ENCODE measurements at regions not wholly inside any gene's neighbourhood (a gene's known extent, or its start where the extent isn't known, plus 50 kb on each side); places are given as distances from the start of the nearest gene placed in this dataset.
"Not testable (repeated sequence)": the region's sequence is repeated elsewhere in the genome, so short reads cannot be mapped to it uniquely, and the experiment has no call there.

DNA sequence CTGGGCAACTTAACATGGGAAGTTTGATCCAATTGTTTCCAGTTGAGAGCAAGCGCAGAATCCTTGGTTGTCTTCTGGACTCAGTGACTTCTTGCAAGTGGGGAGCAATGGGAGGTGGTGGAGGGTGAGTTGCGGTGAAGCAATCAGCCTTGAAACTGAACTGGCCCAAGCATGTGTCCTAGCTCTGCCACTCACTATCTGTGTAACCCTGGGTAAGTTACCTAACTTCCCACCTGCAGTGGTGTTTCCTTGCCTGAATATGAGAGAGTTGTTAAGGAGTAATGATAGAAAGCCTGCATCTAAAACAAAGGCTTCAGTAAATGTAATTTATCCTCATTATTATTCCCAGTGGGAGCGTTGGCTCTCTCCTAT is 132.5 kb upstream of the NFIA start:
- DNase-seq (ENCODE audit: low read depth): no peak

GRCh38 chr1:60949154-60949825 is 133.1 kb upstream of the NFIA start:
- DNase-seq (ENCODE audit: low read depth): no peak

- no peak for DNase-seq (ENCODE audit: low read depth)
These were observed 133.9 kb upstream of the NFIA start for GRCh38 chr1:60948486-60948885.

GRCh38 chr1:60947367-60947766 is 135.0 kb upstream of the NFIA start:
- DNase-seq (ENCODE audit: low read depth): no peak

DNA sequence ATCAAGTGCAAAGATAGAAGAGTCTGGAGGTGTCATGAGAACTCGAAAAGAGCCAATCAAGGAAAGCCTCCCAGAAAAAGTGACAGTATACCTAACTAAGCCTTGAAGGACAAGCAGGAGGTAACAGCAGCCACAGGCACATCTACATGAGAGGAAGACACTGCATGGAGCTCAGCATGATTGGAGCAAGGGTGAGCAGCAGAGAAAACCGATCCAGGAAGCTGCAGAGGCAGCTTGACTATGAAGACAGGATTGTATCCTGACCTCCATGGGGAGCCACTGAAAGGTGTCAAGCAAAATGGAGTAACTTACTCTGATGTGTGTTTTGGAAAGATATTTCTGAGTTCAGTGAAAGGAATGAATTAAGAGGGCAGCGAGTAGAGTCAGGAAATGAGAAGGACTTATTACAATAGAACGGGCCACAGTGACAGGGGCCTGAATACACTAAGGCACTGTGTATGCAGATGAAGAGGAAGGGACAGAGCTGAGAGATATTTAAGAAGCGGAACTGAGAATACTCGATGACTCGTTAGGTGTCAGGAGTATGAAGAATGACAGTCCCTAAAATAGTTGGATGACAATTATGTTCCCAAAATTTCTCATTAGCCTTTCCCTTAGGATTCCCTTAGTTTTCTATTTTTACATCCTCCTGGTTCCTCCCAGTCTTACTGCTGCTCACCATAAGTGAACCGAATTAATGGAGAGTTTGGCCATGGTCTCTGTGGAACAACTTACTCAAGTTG is 139.3 kb upstream of the NFIA start:
- no peak for DNase-seq (ENCODE audit: low read depth)

DNA sequence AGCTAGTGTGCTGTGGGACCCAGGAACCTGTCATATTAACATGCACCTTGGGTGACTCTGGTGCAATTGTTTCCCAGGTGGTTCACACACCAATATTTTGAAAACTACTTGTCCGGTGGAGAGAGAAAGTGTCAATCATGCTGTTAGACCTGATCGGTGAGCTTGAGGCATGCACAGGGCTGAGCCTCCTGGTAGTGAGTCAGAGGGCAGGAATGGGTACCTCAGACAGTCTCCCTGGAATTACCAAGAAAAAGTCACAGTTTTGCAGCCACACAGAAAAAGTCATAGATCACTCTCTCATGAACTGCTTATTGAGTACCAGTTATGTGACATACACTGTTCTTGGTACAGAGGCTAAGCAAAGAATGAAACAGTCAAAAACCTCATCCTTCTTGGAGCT is 140.1 kb upstream of the NFIA start:
- peak; percentile 73 for DNase-seq (ENCODE audit: low read depth)

DNA sequence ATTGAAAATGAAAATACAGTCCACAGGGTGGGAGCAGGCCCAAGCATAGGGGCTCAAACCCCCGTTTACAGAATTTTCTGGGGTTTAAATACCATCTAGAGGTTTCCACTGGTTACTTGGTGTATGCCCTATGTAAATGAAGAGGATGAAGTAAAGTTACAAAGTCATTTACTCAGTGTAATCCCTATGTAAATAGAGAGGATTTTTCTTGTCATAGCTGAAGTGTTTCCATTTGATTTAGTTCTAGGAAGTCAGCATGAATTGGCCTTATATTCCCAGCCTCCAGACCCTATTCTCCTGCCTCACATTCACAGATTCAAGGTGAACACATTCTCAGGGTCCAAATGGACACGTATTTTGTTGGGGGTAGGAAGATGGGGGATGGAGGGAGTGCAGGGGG is 141.7 kb upstream of the NFIA start:
- DNase-seq (ENCODE audit: low read depth): not testable (repeated sequence)

- DNase-seq (ENCODE audit: low read depth): no peak
These were observed 144.6 kb upstream of the NFIA start for GRCh38 chr1:60937720-60938119.

DNA sequence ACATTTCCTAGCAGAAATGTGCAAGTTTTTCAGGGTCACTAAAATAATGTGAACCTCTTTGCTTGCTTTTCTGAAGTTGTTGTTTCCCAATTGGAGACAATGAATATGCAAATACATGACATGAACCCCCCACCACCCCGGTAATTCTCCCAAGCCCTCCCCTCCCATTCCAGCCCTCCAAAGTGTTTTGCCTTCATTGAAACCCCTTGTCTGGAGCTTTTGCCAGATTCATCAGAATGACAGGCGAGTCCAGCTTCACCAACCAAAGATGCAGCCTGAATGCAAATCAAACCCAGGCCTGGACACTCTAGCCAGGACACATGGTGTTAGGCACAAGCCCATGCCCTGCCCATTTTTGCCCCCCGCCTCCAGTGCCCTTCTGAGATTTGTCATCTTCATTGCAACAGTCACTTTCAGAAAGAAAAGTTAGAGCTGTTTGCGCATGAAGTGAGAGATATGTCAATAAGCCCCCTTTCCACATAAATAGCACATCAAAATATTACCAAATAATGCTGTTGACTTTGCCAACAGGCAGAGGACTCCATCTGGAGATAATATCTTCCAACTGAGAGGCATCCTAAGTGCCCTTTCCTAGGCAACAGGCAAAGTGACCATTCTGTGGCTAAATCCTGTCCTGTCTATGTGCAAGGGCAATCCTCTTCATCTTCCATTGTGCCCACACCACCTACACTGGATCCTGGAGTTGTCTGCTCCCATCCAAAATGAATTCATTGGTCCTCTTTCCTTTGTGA is 145.6 kb upstream of the NFIA start:
- no peak for DNase-seq (ENCODE audit: low read depth)

GRCh38 chr1:60936163-60936562 is 146.2 kb upstream of the NFIA start:
- no peak for DNase-seq (ENCODE audit: low read depth)

DNA sequence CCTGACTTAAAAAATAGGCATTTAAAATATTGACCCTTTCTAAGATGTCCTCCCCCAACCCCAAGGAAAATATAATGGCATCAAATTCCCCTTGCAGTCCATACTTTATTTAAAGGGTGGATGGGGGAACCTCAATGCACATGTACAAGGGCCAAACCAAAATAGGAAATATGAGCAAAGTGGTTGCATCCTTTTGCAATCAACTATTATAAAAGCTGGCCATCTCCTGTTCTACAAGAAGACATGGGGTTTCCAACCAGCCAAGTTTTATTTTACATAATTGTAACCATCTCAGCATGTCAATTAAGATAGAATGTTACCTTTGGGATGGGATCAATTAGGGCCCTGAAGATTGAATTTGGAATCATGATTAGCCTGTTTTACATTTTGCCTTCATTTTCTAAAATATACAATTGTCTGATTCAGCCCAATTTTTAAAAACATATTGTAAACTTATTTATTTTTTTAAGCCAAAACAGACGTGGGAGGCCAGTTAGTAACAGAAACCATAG is 146.7 kb upstream of the NFIA start:
- no peak for DNase-seq (ENCODE audit: low read depth)

GRCh38 chr1:60930130-60930529 is 152.2 kb upstream of the NFIA start:
- DNase-seq (ENCODE audit: low read depth): no peak

DNA sequence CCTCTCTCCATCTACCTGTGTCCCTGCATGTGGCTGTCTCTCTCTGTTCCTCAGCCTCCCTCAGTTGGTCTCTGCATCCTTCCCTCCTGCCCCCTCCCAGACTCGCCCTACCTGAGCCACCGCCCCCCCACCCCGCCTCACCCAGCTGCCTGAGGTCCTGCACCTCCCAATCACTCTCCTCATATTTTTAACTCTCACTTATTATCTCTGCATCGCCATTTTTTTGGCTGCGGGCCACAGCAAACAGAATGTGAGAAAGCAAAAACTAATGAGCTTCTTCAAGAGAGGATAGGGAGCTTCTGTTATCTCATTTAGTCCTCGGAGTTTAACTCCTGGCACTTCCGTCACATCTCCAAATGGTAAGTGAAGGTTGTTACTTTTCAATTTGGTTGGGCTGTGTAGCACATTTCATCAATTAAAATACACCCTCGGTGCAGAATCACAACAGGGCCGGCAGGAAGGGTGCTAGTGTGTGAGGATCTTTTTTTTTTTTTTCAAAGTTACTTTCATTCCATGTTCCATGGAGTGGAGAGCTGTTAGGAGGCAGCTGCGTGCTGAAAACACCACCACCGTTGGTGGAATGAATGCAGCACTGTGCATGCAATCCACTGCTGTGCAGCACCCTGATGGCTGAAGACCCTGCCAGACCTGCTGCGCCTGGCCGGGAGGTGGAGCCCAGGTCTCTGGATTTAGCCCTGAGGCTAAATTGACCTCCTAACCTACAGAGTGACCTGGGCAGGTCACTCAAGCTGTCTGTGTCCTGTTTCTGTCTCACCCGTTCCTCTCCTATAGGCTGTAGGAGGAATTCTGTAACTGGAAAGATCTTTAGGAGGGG is 157.2 kb upstream of the NFIA start:
- DNase-seq (ENCODE audit: low read depth): no peak

GRCh38 chr1:60924165-60924564 is 158.2 kb upstream of the NFIA start:
- no peak for DNase-seq (ENCODE audit: low read depth)

DNA sequence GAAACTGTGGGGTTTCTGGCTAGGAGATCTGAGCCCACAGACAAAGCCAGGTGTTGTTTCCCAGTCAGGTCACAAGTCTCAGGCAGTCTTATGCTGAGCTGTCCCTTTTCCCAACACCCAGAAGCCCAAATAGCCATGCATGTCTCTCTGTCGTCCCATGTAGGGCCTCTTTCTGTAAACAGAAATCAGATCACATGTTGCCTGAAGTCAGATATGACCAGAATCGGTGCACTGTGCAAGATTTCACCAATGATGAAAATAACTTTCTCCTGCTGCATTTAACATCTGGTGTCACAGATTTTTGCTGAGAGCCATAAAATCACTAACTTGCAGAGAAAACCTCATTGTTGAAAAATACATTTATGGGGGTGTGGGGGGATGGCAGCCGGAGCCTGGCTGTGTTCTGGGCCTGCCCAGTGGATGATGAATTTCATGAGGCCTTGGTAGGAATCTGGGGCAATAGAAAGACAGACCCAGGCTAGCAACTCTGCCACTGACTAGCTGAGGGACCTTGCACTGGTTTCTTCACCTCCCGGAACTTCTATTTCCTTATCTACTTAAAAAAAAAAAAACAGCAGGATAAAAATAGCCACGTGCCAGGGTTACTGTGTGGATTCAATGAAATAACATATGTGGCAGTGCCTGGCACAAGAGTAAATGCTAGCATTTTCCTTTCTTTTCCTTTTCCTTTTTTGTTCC is 158.8 kb upstream of the NFIA start:
- DNase-seq (ENCODE audit: low read depth): no peak

- no peak for DNase-seq (ENCODE audit: low read depth)
These were observed 160.1 kb upstream of the NFIA start for GRCh38 chr1:60922304-60922703.

- DNase-seq (ENCODE audit: low read depth): no peak
These were observed 161.2 kb upstream of the NFIA start for GRCh38 chr1:60921175-60921574.

DNA sequence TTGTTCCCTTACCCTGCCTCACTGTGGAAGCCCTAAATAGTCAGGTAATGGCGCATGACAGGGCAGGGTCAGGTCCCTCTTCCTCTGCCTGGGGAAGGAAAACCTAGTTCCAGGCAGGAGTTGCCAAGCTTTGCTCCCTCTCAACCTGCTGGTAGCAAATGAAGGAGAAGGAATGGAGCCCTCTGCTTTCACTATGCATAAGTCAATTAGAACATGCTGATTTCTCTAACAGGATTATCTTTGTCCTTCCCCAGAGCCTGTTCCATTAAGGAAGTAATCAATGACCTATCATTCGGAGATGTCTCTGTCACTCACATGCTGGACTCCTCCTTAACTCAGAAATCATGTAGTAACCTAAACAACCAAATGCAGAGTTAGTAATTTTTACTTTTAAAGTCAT is 161.8 kb upstream of the NFIA start:
- no peak for DNase-seq (ENCODE audit: low read depth)

DNA sequence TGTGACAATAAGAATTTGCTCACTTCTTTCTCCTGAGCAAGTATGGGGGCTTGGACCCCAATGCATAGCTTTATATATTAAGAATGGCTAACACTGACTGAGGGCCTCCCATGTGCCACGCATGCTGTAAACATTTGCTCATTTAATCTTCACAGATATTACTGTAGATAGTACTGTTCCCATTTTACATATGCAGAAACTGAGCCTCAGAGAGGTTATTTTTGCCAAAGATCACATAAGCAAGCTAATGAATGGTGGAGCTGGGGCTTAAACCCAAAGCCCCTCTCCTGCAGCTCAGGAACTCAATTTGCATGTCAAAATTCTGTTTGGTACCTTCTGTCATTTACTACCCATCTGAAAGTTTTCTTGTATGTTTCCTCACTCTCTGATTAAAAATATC is 163.5 kb upstream of the NFIA start:
- DNase-seq (ENCODE audit: low read depth): no peak

DNA sequence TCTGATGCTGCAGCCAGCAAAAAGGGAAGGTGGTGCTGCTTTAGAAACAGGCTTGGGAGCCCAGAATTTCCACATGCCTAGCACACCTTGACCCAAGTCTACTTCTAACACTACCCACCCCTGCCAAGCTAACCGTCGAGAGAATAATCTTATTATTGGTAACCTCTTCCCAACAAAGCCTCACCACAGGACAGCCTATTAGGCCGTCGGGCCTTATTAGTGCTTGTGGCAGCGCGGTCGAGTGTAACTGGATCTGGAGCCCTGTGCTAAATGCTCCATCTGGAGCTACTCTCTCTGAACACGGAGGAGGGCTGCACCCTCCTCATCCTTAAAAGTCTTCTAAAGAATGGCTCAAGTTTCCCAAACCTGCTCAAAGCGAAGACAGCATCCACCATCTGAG is 165.5 kb upstream of the NFIA start:
- no peak for DNase-seq (ENCODE audit: low read depth)

DNA sequence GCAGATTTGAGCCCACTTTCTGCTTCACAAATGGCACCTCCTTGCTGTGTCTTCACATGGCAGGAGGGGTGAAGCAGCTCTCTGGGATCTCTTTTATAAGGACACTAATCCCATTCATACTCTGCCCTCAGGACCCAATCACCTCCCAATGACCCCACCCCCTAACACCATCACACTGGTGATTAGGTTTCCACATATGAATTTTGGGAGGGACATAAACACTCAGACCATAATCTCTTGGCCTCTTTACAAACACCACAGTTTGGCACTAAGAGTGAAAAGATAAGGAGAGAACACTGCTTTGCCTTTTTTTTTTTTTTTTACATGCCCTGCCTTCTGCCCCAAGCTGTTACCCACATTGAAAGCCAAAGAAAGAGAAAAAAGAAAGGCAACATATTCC is 166.2 kb upstream of the NFIA start:
- no peak for DNase-seq (ENCODE audit: low read depth)
